ENCODE measurements at regions not wholly inside any gene's neighbourhood (a gene's known extent, or its start where the extent isn't known, plus 50 kb on each side); places are given as distances from the start of the nearest gene placed in this dataset.
A peak's percentile ranks its signal among the peaks of the same experiment; 100 is the strongest.

- TF ChIP-seq CTCF (IDR thresholded peaks at IDR 0.05) (no peak), POLR2A (IDR thresholded peaks at IDR 0.05) (no peak)
- Histone ChIP-seq H3K4me1 (no peaks in the 10 kb centered on the region), H3K27me3 (no peaks in the 10 kb centered on the region), H3K36me3 (no peaks in the 10 kb centered on the region), H3K9me3 (no peaks in the 10 kb centered on the region), H3K27ac (peak overlapping the region in 1 of 2 donors; percentile 41), H3K4me3 (no peak overlapping the region)
- intact Hi-C loops (cut with DNase I; ENCODE audit: low total_unique reads) = no loop called here
- DNase-seq = no peak
Measured at GRCh38 chr11:127491589-127491988, 491.0 kb upstream of the KIRREL3 start.

- Histone ChIP-seq H3K4me1 (no peaks in the 10 kb centered on the region), H3K36me3 (no peaks in the 10 kb centered on the region)
- TF ChIP-seq POLR2A (IDR thresholded peaks at IDR 0.05) = no peak
- TF ChIP-seq CTCF (IDR thresholded peaks at IDR 0.05) = no peak
Measured at GRCh38 chr11:127490896-127491295, 490.3 kb upstream of the KIRREL3 start.

GRCh38 chr11:127485541-127485940, 485.0 kb upstream of the KIRREL3 start:
- Histone ChIP-seq H3K27ac (no peak overlapping the region), H3K27me3 (no peaks in the 10 kb centered on the region), H3K36me3 (no peaks in the 10 kb centered on the region), H3K4me1 (no peaks in the 10 kb centered on the region), H3K9me3 (no peaks in the 10 kb centered on the region), H3K4me3 (no peak overlapping the region)
- intact Hi-C loops (cut with DNase I; ENCODE audit: low total_unique reads) = no loop called here
- TF ChIP-seq POLR2A (IDR thresholded peaks at IDR 0.05) (no peak), CTCF (IDR thresholded peaks at IDR 0.05) (no peak)
- DNase-seq = no peak

More at GRCh38 chr11:127490896-127491295, 490.3 kb upstream of the KIRREL3 start:
- Histone ChIP-seq H3K9me3 (no peaks in the 10 kb centered on the region), H3K4me3 (no peak overlapping the region), H3K27ac (peak overlapping the region in 1 of 2 donors; percentile 41), H3K27me3 (no peaks in the 10 kb centered on the region)
- no peak for DNase-seq
- intact Hi-C loops (cut with DNase I; ENCODE audit: low total_unique reads) = no loop called here

- Histone ChIP-seq H3K36me3 (no peaks in the 10 kb centered on the region), H3K27ac (no peak overlapping the region), H3K4me3 (no peak overlapping the region), H3K27me3 (no peaks in the 10 kb centered on the region), H3K9me3 (no peaks in the 10 kb centered on the region), H3K4me1 (no peaks in the 10 kb centered on the region)
- intact Hi-C loops (cut with DNase I; ENCODE audit: low total_unique reads) = no loop called here
- no peak for DNase-seq
- TF ChIP-seq POLR2A (IDR thresholded peaks at IDR 0.05) = no peak
- TF ChIP-seq CTCF (IDR thresholded peaks at IDR 0.05) = no peak
Measured at GRCh38 chr11:127481391-127481790, 480.8 kb upstream of the KIRREL3 start.

- no peaks in the 10 kb centered on the region for H3K9me3 ChIP-seq
- H3K4me1 ChIP-seq = no peaks in the 10 kb centered on the region
- H3K27ac ChIP-seq = no peak overlapping the region
- no peaks in the 10 kb centered on the region for H3K27me3 ChIP-seq
- no peak for DNase-seq
- no peaks in the 10 kb centered on the region for H3K36me3 ChIP-seq
- TF ChIP-seq POLR2A (IDR thresholded peaks at IDR 0.05) = no peak
- no peak for TF ChIP-seq CTCF (IDR thresholded peaks at IDR 0.05)
- intact Hi-C loops (cut with DNase I; ENCODE audit: low total_unique reads) = no loop called here
- H3K4me3 ChIP-seq = no peak overlapping the region
Measured at GRCh38 chr11:127478826-127479225, 478.3 kb upstream of the KIRREL3 start.

Data from uterus (tissue), 3 donors.